C4-2B (cell line): ENCODE measurements at regions not wholly inside any gene's neighbourhood (a gene's known extent, or its start where the extent isn't known, plus 50 kb on each side); places are given as distances from the start of the nearest gene placed in this dataset.

Experiments
- H3K27ac ChIP-seq: fragments of 450-650 bp; 2 replicates; pipeline ENCODE4 v1.5.1; 2017
- ZFX ChIP-seq: fragments of 450-650 bp; IDR thresholded peaks from 2 replicates; pipeline ENCODE4 v1.6.1; 2017
- TF ChIP-seq, protein P1 (sequence below): fragments of 450-650 bp; conservative IDR thresholded peaks from 2 replicates; pipeline ENCODE4 v1.5.1; 2017; ENCODE audit warnings: mild to moderate bottlenecking

DNA sequence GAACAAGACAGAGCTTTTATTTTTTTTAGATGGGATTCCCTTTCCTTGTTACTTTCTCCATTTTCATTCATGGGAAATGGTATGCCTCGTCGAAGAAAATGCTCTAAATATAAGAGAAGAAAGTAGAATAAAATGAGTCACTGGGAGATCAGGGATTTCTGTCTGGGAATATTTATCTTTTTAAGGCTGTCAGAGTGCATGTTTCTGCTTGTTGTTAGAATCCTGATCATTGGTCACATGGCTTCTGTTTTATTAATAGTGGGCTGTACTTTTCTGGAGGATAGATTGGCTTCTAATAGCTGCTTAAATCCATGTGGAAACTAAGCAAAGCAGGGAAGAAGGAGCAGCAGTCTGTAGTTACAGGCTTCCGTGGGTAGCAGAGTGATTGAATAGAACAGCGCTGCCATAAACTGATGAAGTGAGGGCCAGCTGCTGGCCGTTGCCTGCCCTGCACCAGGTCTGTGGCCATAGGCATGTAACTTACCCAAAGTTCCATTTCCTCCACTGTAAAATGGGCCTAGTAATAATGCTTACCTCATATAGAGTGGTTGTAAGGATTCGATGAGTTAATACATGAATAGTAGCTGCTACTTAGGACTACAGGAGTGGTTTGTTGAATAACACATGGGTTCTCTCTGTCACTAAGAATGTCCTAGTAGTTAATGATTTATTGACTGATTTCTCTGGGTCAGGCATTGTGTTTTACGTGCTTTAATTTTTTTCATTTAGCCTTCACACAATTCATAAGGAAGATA is 289.9 kb downstream of the SATB1 start:
- no peak overlapping the region for H3K27ac ChIP-seq

DNA sequence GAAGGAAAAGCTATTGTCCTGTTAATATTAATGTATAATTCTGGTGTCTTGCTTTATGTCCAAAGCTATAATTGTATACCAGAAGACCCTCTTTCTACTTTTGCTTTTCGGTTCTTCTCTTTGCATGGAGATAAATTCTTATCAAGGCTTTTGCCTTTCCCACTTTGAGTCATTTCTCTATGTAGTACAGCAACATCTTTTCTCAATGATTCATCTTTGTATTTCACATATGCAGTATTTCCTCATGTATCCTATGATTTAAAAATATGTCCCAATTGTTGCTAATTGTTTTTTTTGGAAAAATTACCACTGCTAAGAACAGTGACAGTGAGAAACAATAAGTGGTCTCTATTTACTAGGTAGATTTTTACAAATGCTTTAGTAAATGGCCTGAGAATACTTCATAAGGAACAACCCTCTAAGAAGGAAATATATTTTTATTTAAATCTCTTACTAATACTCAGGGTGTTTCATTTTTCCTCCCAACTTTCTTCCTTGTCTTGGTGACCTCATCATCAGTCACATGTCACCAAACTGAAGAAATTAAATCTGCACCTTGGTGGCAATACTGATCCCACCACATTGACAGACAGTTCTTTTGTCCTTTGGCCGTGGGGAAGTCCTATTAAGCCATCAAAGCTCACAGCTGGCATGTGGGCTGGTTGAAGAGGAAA is 290.6 kb downstream of the SATB1 start:
- H3K27ac ChIP-seq, result no peak overlapping the region
- TF ChIP-seq ZFX, result no peak
- TF ChIP-seq, protein P1, sequence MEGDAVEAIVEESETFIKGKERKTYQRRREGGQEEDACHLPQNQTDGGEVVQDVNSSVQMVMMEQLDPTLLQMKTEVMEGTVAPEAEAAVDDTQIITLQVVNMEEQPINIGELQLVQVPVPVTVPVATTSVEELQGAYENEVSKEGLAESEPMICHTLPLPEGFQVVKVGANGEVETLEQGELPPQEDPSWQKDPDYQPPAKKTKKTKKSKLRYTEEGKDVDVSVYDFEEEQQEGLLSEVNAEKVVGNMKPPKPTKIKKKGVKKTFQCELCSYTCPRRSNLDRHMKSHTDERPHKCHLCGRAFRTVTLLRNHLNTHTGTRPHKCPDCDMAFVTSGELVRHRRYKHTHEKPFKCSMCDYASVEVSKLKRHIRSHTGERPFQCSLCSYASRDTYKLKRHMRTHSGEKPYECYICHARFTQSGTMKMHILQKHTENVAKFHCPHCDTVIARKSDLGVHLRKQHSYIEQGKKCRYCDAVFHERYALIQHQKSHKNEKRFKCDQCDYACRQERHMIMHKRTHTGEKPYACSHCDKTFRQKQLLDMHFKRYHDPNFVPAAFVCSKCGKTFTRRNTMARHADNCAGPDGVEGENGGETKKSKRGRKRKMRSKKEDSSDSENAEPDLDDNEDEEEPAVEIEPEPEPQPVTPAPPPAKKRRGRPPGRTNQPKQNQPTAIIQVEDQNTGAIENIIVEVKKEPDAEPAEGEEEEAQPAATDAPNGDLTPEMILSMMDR, result no peak

More for the DNA sequence above, 289.9 kb downstream of the SATB1 start:
- TF ChIP-seq, protein P1, result no peak
- TF ChIP-seq ZFX, result no peak

DNA sequence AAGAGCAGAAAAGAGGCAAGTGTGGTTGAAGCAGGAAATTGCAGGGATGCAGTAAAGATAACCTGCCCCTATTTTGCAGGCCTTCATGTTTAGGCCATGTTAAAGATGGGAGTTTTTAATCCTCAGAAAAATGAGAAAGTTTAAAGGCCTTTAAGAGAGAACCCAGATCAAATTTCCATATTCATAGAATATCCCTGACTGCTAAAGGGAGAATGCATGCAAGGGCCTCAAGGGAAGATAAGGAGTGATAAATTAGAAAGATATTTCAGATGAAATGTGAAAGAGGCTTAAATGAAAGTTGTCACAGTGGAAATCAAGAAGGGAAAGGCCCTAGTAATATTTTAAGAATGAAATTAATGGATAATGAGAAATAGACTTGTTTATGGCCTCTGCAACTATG is 292.1 kb downstream of the SATB1 start:
- TF ChIP-seq ZFX, result no peak
- TF ChIP-seq, protein P1, result no peak
- no peak overlapping the region for H3K27ac ChIP-seq

DNA sequence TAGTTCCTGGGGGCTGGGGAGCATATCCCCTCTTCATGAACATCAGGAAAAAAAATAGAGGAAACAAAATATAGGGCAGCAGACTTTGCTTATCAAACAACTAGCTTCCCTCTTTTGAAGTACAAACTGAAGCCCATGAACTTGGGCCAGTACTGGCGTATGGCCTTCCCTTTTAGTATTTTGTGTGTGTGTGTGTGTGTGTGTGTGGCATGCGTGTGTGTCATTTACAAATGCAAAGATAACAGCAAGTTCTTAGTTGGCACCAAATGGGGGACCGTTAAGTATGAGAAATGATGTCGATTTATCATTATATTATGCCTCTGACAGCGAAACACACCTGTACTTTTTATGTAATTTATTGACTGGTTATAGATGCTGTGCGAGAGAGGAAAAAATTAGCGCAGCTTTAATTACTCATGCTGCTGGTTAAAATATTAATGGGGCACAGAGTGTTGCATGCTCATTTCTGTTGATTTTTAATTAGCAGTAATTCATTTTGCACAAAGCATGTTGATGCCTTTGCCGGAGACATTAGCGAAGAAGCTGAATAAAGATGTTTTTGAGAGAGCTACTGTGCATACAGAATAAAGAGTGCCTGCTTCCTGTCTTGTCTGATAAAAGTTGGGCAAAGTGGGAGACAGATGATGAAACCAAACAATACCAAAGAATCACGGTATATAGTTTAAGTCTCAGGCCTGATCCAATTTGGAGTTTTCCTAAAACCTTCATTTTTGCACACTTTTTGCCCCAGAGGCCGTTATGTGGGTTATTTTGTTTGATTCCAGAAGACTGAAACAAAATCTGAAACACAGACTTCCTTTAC is 297.1 kb downstream of the SATB1 start:
- H3K27ac ChIP-seq, result no peak overlapping the region
- TF ChIP-seq ZFX, result no peak
- TF ChIP-seq, protein P1, result no peak

DNA sequence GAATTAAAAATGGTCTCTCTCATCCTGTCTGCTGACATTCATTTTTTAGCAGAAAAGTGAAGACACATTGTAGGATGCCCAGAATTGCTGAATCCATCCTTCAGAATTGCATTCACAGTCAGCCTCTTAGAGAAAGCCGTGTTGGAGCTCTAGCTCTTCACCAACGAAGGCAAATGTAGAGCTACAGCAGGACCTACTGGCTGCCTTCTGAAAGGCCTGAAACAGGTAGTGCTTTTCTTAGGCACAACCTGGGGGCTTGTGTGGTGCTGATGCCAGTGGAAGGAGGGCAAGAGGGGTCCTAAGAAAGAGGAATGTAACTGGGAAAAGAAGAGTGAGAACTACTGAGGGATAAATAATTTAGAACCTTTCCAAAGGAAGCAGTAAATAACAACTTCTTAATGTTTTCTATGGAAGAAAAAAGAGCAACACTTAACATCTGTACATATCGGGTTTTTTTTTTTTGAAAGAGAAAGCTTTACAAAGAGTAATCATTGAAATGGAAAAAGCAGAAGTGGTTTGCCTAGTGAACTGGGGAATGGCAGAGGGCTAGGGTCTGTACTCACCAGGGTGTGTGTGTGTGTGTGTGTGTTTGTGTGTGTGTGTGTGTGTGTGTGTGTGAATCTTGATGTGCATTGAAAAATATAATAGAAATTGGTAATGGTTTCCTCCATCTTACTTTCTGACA is 297.8 kb downstream of the SATB1 start:
- no peak for TF ChIP-seq ZFX
- TF ChIP-seq, protein P1, result no peak
- no peak overlapping the region for H3K27ac ChIP-seq

DNA sequence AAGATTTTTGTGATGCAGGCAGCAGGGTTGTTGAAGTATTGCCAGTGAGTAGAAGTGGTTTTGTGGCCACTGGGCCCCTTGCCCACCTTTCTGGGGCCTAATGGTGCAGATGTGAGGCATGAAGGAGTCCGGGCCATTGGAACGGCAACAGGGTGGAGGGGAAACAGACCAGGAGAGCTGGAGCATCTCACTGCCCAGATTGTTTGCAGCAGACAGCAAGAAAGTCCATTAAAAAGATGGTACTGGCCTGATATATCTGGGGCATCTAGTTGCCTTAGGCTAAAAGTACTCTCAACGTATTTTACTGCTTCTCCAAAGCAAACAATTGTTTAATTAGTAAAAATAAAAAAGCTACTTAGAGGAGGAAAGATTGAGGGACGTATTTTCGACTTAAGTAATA is 298.4 kb downstream of the SATB1 start:
- no peak overlapping the region for H3K27ac ChIP-seq
- no peak for TF ChIP-seq ZFX
- TF ChIP-seq, protein P1, result no peak
